HepG2 (cell line): ENCODE measurements at regions not wholly inside any gene's neighbourhood (a gene's known extent, or its start where the extent isn't known, plus 50 kb on each side); places are given as distances from the start of the nearest gene placed in this dataset.

Experiments used
- FOXO1 ChIP-seq: sonication (generic); formaldehyde crosslinking; IDR thresholded peaks from 2 replicates; pipeline ENCODE4 v1.4.0; 2020; ENCODE audit warnings: missing genetic modification reagents
- HNF4G ChIP-seq, 2 experiments: sonication (generic) in 1 of 2; formaldehyde crosslinking in 1 of 2; IDR thresholded peaks; 2 replicates each; pipeline versions ENCODE4 v1.4.0 to v1.6.1; 2011 to 2020; ENCODE audit warnings: borderline replicate concordance in 2 of 2, low read depth in 2 of 2, mild to moderate bottlenecking in 2 of 2, low read length in 1 of 2, missing genetic modification reagents in 1 of 2, moderate library complexity in 1 of 2
- LCORL ChIP-seq, 2 experiments: fragments of 450-650 bp in 1 of 2; sonication (generic) in 1 of 2; formaldehyde crosslinking in 1 of 2; IDR thresholded peaks; 2 replicates each; pipeline versions ENCODE4 v1.5.0 to v1.6.1; 2017 to 2020; ENCODE audit warnings: antibody characterized with exemption in 1 of 2, missing genetic modification reagents in 1 of 2
- MYNN ChIP-seq: sonication (generic); formaldehyde crosslinking; IDR thresholded peaks from 2 replicates; pipeline ENCODE4 v1.4.0; 2020; ENCODE audit warnings: mild to moderate bottlenecking, low read depth, missing genetic modification reagents
- NR2F6 ChIP-seq, 2 experiments: IDR thresholded peaks; 2 replicates each; pipeline ENCODE4 v1.6.1; 2016; ENCODE audit warnings: antibody characterized with exemption in 1 of 2, mild to moderate bottlenecking in 1 of 2
- RARA ChIP-seq: IDR thresholded peaks from 2 replicates; pipeline ENCODE4 v1.6.1; 2016; ENCODE audit warnings: missing genetic modification reagents, missing compliant biosample characterization
- SMC3 ChIP-seq: IDR thresholded peaks from 2 replicates; pipeline ENCODE4 v1.6.1; 2011; ENCODE audit warnings: low read length, improper control_type of control experiment
- XRCC5 ChIP-seq: fragments of 200-400 bp; formaldehyde crosslinking; optimal IDR thresholded peaks from 2 replicates; pipeline ENCODE3; 2017; ENCODE audit warnings: mild to moderate bottlenecking, low read length
- ZEB1 ChIP-seq: IDR thresholded peaks from 2 replicates; pipeline ENCODE4 v1.6.1; 2012; ENCODE audit warnings: mild to moderate bottlenecking, low read depth, inconsistent platforms; ENCODE audit not compliant: insufficient replicate concordance
- ZFX ChIP-seq: sonication (generic); formaldehyde crosslinking; IDR thresholded peaks from 2 replicates; pipeline ENCODE4 v1.4.0; 2020; ENCODE audit warnings: mild to moderate bottlenecking, low read depth, missing genetic modification reagents, moderate library complexity
- ZNF331 ChIP-seq: sonication (generic); formaldehyde crosslinking; IDR thresholded peaks from 2 replicates; pipeline ENCODE4 v1.4.0; 2020; ENCODE audit warnings: missing genetic modification reagents
- ZNF343 ChIP-seq: sonication (generic); formaldehyde crosslinking; IDR thresholded peaks from 2 replicates; pipeline ENCODE4 v1.4.0; 2020; ENCODE audit warnings: mild to moderate bottlenecking, missing genetic modification reagents
- TF ChIP-seq, protein P1 (sequence below): sonication (generic); formaldehyde crosslinking; IDR thresholded peaks from 2 replicates; pipeline ENCODE4 v1.8.0; 2022; ENCODE audit warnings: mild to moderate bottlenecking, missing genetic modification reagents, moderate library complexity
- TF ChIP-seq, protein P2 (sequence below): sonication (generic); formaldehyde crosslinking; IDR thresholded peaks from 2 replicates; pipeline ENCODE4 v1.4.0; 2020; ENCODE audit warnings: missing genetic modification reagents, borderline replicate concordance
- TF ChIP-seq, protein P3 (sequence below): sonication (generic); formaldehyde crosslinking; IDR thresholded peaks from 2 replicates; pipeline ENCODE4 v1.5.0; 2020; ENCODE audit warnings: mild to moderate bottlenecking, missing genetic modification reagents
- TF ChIP-seq, protein P4 (sequence below): sonication (generic); formaldehyde crosslinking; conservative IDR thresholded peaks from 2 replicates; pipeline ENCODE4 v1.4.0; 2020; ENCODE audit warnings: mild to moderate bottlenecking, missing genetic modification reagents, moderate library complexity

DNA sequence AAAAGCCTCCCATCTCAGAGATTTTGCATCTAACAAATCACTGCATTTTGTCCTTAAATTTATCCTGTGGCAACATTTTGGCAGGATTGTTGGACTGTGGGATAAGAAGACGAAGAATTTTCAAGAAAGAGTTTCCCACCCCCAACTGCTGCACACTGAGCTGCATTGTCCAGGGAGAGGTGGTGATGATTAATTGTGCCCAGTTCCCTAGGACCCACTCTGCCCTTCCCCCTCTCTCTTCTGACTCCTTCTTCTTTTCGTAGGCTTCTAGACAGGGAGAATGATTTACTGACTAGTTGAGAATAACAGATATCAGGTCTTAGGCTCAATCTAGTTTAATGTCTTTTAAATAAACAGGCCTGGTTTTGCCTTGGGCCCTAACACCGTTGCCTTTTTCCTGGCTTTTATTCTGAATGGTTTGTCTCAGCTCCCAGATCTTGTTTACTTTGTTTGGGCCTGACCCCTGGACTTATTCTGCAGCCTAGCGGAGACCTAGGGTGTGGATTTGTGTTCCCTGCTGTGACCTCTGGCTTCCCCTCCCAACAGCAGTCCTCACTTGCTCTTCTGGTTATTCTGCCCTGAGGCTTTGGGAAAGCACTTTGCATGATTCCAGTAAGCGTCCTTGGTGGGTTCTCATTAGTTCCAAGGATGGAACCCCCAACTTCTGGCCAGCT, 233.3 kb downstream of the INSIG2 start (continued):
- TF ChIP-seq ZEB1: no peak
- peak; percentile 24; the same call in 1 of the 2 replicates for TF ChIP-seq ZFX (CRISPR knock-in tag)
- TF ChIP-seq XRCC5: peak; percentile 27
- TF ChIP-seq HNF4G (IDR thresholded peaks at IDR 0.05; ENCODE audit: borderline replicate concordance, low read depth, low read length): 0 out of 2 replicates have a peak, but pooled peaks have one; percentile 17
- no peak for TF ChIP-seq HNF4G (CRISPR knock-in tag; IDR thresholded peaks at IDR 0.05; ENCODE audit: borderline replicate concordance, low read depth)
- TF ChIP-seq MYNN (CRISPR knock-in tag): peak; percentile 78; the same call in 1 of the 2 replicates
- TF ChIP-seq, protein P1, sequence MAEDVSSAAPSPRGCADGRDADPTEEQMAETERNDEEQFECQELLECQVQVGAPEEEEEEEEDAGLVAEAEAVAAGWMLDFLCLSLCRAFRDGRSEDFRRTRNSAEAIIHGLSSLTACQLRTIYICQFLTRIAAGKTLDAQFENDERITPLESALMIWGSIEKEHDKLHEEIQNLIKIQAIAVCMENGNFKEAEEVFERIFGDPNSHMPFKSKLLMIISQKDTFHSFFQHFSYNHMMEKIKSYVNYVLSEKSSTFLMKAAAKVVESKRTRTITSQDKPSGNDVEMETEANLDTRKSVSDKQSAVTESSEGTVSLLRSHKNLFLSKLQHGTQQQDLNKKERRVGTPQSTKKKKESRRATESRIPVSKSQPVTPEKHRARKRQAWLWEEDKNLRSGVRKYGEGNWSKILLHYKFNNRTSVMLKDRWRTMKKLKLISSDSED (CRISPR knock-in tag): no peak
- 0 out of 2 replicates have a peak, but pooled peaks have one; percentile 30 for TF ChIP-seq RARA (CRISPR knock-in tag)
- TF ChIP-seq, protein P2, sequence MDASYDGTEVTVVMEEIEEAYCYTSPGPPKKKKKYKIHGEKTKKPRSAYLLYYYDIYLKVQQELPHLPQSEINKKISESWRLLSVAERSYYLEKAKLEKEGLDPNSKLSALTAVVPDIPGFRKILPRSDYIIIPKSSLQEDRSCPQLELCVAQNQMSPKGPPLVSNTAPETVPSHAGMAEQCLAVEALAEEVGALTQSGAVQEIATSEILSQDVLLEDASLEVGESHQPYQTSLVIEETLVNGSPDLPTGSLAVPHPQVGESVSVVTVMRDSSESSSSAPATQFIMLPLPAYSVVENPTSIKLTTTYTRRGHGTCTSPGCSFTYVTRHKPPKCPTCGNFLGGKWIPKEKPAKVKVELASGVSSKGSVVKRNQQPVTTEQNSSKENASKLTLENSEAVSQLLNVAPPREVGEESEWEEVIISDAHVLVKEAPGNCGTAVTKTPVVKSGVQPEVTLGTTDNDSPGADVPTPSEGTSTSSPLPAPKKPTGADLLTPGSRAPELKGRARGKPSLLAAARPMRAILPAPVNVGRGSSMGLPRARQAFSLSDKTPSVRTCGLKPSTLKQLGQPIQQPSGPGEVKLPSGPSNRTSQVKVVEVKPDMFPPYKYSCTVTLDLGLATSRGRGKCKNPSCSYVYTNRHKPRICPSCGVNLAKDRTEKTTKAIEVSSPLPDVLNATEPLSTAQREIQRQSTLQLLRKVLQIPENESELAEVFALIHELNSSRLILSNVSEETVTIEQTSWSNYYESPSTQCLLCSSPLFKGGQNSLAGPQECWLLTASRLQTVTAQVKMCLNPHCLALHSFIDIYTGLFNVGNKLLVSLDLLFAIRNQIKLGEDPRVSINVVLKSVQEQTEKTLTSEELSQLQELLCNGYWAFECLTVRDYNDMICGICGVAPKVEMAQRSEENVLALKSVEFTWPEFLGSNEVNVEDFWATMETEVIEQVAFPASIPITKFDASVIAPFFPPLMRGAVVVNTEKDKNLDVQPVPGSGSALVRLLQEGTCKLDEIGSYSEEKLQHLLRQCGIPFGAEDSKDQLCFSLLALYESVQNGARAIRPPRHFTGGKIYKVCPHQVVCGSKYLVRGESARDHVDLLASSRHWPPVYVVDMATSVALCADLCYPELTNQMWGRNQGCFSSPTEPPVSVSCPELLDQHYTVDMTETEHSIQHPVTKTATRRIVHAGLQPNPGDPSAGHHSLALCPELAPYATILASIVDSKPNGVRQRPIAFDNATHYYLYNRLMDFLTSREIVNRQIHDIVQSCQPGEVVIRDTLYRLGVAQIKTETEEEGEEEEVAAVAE (CRISPR knock-in tag): no peak
- TF ChIP-seq, protein P3, sequence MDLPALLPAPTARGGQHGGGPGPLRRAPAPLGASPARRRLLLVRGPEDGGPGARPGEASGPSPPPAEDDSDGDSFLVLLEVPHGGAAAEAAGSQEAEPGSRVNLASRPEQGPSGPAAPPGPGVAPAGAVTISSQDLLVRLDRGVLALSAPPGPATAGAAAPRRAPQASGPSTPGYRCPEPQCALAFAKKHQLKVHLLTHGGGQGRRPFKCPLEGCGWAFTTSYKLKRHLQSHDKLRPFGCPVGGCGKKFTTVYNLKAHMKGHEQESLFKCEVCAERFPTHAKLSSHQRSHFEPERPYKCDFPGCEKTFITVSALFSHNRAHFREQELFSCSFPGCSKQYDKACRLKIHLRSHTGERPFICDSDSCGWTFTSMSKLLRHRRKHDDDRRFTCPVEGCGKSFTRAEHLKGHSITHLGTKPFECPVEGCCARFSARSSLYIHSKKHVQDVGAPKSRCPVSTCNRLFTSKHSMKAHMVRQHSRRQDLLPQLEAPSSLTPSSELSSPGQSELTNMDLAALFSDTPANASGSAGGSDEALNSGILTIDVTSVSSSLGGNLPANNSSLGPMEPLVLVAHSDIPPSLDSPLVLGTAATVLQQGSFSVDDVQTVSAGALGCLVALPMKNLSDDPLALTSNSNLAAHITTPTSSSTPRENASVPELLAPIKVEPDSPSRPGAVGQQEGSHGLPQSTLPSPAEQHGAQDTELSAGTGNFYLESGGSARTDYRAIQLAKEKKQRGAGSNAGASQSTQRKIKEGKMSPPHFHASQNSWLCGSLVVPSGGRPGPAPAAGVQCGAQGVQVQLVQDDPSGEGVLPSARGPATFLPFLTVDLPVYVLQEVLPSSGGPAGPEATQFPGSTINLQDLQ: no peak
- no peak for TF ChIP-seq LCORL (IDR thresholded peaks at IDR 0.05)
- 0 out of 2 replicates have a peak, but pooled peaks have one; percentile 18 for TF ChIP-seq LCORL (CRISPR knock-in tag; IDR thresholded peaks at IDR 0.05)
- TF ChIP-seq ZNF343 (CRISPR knock-in tag): no peak
- peak; percentile 20; the same call in 1 of the 2 replicates for TF ChIP-seq ZNF331 (CRISPR knock-in tag)
- peak; percentile 94 for TF ChIP-seq NR2F6 (IDR thresholded peaks at IDR 0.05)
- peak; percentile 93 for TF ChIP-seq NR2F6 (CRISPR knock-in tag; IDR thresholded peaks at IDR 0.05)
- TF ChIP-seq FOXO1 (CRISPR knock-in tag): peak; percentile 27; the same call in 1 of the 2 replicates
- TF ChIP-seq, protein P4, sequence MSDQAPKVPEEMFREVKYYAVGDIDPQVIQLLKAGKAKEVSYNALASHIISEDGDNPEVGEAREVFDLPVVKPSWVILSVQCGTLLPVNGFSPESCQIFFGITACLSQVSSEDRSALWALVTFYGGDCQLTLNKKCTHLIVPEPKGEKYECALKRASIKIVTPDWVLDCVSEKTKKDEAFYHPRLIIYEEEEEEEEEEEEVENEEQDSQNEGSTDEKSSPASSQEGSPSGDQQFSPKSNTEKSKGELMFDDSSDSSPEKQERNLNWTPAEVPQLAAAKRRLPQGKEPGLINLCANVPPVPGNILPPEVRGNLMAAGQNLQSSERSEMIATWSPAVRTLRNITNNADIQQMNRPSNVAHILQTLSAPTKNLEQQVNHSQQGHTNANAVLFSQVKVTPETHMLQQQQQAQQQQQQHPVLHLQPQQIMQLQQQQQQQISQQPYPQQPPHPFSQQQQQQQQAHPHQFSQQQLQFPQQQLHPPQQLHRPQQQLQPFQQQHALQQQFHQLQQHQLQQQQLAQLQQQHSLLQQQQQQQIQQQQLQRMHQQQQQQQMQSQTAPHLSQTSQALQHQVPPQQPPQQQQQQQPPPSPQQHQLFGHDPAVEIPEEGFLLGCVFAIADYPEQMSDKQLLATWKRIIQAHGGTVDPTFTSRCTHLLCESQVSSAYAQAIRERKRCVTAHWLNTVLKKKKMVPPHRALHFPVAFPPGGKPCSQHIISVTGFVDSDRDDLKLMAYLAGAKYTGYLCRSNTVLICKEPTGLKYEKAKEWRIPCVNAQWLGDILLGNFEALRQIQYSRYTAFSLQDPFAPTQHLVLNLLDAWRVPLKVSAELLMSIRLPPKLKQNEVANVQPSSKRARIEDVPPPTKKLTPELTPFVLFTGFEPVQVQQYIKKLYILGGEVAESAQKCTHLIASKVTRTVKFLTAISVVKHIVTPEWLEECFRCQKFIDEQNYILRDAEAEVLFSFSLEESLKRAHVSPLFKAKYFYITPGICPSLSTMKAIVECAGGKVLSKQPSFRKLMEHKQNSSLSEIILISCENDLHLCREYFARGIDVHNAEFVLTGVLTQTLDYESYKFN (CRISPR knock-in tag): 0 out of 2 replicates have a peak, but pooled peaks have one; percentile 11
- 0 out of 2 replicates have a peak, but pooled peaks have one; percentile 8 for TF ChIP-seq SMC3
